H1 (cell line): ENCODE measurements at regions not wholly inside any gene's neighbourhood (a gene's known extent, or its start where the extent isn't known, plus 50 kb on each side); places are given as distances from the start of the nearest gene placed in this dataset.

Experiments
- CTCF ChIA-PET: fragments of 300-600 bp; sonication (Branson Sonifier 250); formaldehyde crosslinking; loops from one replicate; lab custom pipeline; 2021; ENCODE audit not compliant: partially characterized antibody; lab: Charles Lee
- POLR2A ChIA-PET: fragments of 300-600 bp; sonication (Branson Sonifier 250); formaldehyde crosslinking; loops from one replicate; lab custom pipeline; 2021; ENCODE audit warnings: inconsistent platforms; ENCODE audit not compliant: partially characterized antibody; lab: Charles Lee
- DNase-seq, 2 experiments: peaks; one replicate each; pipeline versions ENCODE4 v3.0.0 to v3.0.0-alpha.2; 2010 to 2022; ENCODE audit warnings: low spot score in 2 of 2, low read depth in 1 of 2, mixed read lengths in 1 of 2
- FAIRE-seq: peaks from 2 replicates; lab custom pipeline; 2011; peaks lifted over from hg19 to GRCh38; lab: Jason Lieb, UNC
- H2AFZ ChIP-seq: 2 replicates; pipeline ENCODE4 v1.8.1; 2012; ENCODE audit warnings: low read length, inconsistent platforms
- H2AK5ac ChIP-seq: 2 replicates; pipeline ENCODE4 v1.6.1; 2013; ENCODE audit warnings: low read depth, low read length
- H2BK120ac ChIP-seq: replicated peaks from 2 replicates; pipeline ENCODE3; 2013; ENCODE audit warnings: low read depth, low read length, inconsistent platforms
- H2BK12ac ChIP-seq: 2 replicates; pipeline ENCODE4 v1.6.1; 2013; ENCODE audit warnings: low read depth, low read length
- H2BK15ac ChIP-seq: 2 replicates; pipeline ENCODE4 v1.6.1; 2013; ENCODE audit warnings: low read length
- H2BK20ac ChIP-seq: 2 replicates; pipeline ENCODE4 v1.6.1; 2013; ENCODE audit warnings: low read length
- H2BK5ac ChIP-seq: 2 replicates; pipeline ENCODE4 v1.6.1; 2013; ENCODE audit warnings: low read depth, low read length
- H3K14ac ChIP-seq: 2 replicates; pipeline ENCODE4 v1.6.1; 2013; ENCODE audit warnings: inconsistent platforms; ENCODE audit not compliant: insufficient read length
- H3K18ac ChIP-seq: 2 replicates; pipeline ENCODE4 v1.6.1; 2013; ENCODE audit warnings: low read length; ENCODE audit errors: extremely low read depth
- H3K23ac ChIP-seq: 2 replicates; pipeline ENCODE4 v1.6.1; 2013; ENCODE audit warnings: inconsistent platforms; ENCODE audit not compliant: insufficient read length
- H3K23me2 ChIP-seq: 2 replicates; pipeline ENCODE4 v1.6.1; 2013; ENCODE audit warnings: low read depth, low read length
- H3K27ac ChIP-seq: 2 replicates; pipeline ENCODE4 v1.6.1; 2011; ENCODE audit warnings: low read depth, low read length, inconsistent platforms
- H3K27me3 ChIP-seq, 4 experiments: replicated peaks in 1 of 4; 1 replicate in 1 of 4; 2 replicates in 3 of 4; pipeline versions ENCODE4 v1.6.1 to v1.8.1; 2011 to 2013; ENCODE audit warnings: low read length in 3 of 4, mild to moderate bottlenecking in 3 of 4, inconsistent platforms in 2 of 4, mixed read lengths in 2 of 4, moderate library complexity in 1 of 4; ENCODE audit not compliant: control insufficient read depth in 3 of 4, insufficient read depth in 3 of 4; ENCODE audit errors: extremely low read depth in 1 of 4
- H3K36me3 ChIP-seq, 4 experiments: 2 replicates each; pipeline versions ENCODE4 v1.6.1 to v1.8.1; 2011 to 2013; ENCODE audit warnings: mild to moderate bottlenecking in 4 of 4, low read length in 3 of 4, moderate library complexity in 2 of 4, control low read depth in 1 of 4, inconsistent platforms in 1 of 4; ENCODE audit not compliant: insufficient read depth in 4 of 4, control insufficient read depth in 2 of 4
- H3K4ac ChIP-seq: replicated peaks from 2 replicates; pipeline ENCODE3; 2013; ENCODE audit warnings: low read length, low read depth, mixed read lengths, inconsistent platforms; ENCODE audit not compliant: insufficient read length
- H3K4me1 ChIP-seq, 4 experiments: replicated peaks in 1 of 4; 1 replicate in 1 of 4; 2 replicates in 3 of 4; pipeline versions ENCODE4 v1.6.1 to v1.8.1; 2011 to 2013; ENCODE audit warnings: low read length in 3 of 4, inconsistent platforms in 2 of 4, mixed read lengths in 1 of 4; ENCODE audit not compliant: insufficient read depth in 4 of 4, control insufficient read depth in 3 of 4
- H3K4me2 ChIP-seq, 2 experiments: 2 replicates each; pipeline versions ENCODE4 v1.6.1 to v1.8.1; 2011 to 2013; ENCODE audit warnings: low read depth in 2 of 2, low read length in 2 of 2, control low read depth in 1 of 2, inconsistent platforms in 1 of 2, mild to moderate bottlenecking in 1 of 2; ENCODE audit not compliant: insufficient read depth in 1 of 2
- H3K4me3 ChIP-seq, 4 experiments: fragments of 200-600, 300-600 bp in 1 of 4; sonication (generic), shearing (Covaris generic), sonication (Bioruptor Twin) in 1 of 4; 2 replicates each; pipeline versions ENCODE4 v1.5.1 to v1.8.1; 2011 to 2016; ENCODE audit warnings: low read length in 4 of 4, low read depth in 3 of 4, control low read depth in 2 of 4, inconsistent platforms in 2 of 4, mild to moderate bottlenecking in 2 of 4, mixed read lengths in 1 of 4, moderate library complexity in 1 of 4; ENCODE audit not compliant: insufficient read depth in 2 of 4; ENCODE audit errors: extremely low read depth in 1 of 4
- H3K56ac ChIP-seq: replicated peaks from 2 replicates; pipeline ENCODE3; 2013; ENCODE audit warnings: low read depth, mild to moderate bottlenecking, mixed read lengths, low read length, inconsistent platforms; ENCODE audit not compliant: insufficient read length
- H3K79me1 ChIP-seq: 2 replicates; pipeline ENCODE4 v1.6.1; 2013; ENCODE audit warnings: low read depth, low read length, control low read depth
- H3K79me2 ChIP-seq, 2 experiments: 2 replicates each; pipeline versions ENCODE4 v1.6.1 to v1.8.1; 2012 to 2013; ENCODE audit warnings: low read length in 2 of 2, mild to moderate bottlenecking in 2 of 2, inconsistent platforms in 1 of 2; ENCODE audit not compliant: insufficient read depth in 2 of 2, control insufficient read depth in 1 of 2
- H3K9ac ChIP-seq, 4 experiments: replicated peaks in 1 of 4; 1 replicate in 1 of 4; 2 replicates in 3 of 4; pipeline versions ENCODE4 v1.6.1 to v1.8.1; 2011 to 2013; ENCODE audit warnings: low read depth in 3 of 4, low read length in 3 of 4, control low read depth in 2 of 4, mild to moderate bottlenecking in 2 of 4, moderate library complexity in 2 of 4, inconsistent platforms in 1 of 4; ENCODE audit errors: extremely low read depth in 1 of 4
- H3K9me3 ChIP-seq, 2 experiments: 2 replicates each; pipeline versions ENCODE4 v1.6.1 to v1.8.1; 2012 to 2013; ENCODE audit warnings: mild to moderate bottlenecking in 2 of 2, moderate library complexity in 2 of 2, control low read depth in 1 of 2, inconsistent platforms in 1 of 2, low read depth in 1 of 2, low read length in 1 of 2, mixed read lengths in 1 of 2; ENCODE audit not compliant: insufficient read depth in 2 of 2
- H4K20me1 ChIP-seq, 2 experiments: replicated peaks in 1 of 2; 2 replicates each; pipeline versions ENCODE3 to v1.8.1; 2011 to 2013; ENCODE audit warnings: inconsistent platforms in 2 of 2, low read length in 2 of 2, mild to moderate bottlenecking in 1 of 2; ENCODE audit not compliant: insufficient read depth in 2 of 2, control insufficient read depth in 1 of 2
- H4K5ac ChIP-seq: 2 replicates; pipeline ENCODE4 v1.6.1; 2013; ENCODE audit warnings: low read length, low read depth, mixed read lengths, inconsistent platforms; ENCODE audit not compliant: insufficient read length
- H4K8ac ChIP-seq: 2 replicates; pipeline ENCODE4 v1.8.0; 2013; ENCODE audit warnings: mild to moderate bottlenecking, moderate library complexity, low read length, inconsistent platforms; ENCODE audit not compliant: insufficient read depth; ENCODE audit errors: extremely low read depth
- H4K91ac ChIP-seq: replicated peaks from 2 replicates; pipeline ENCODE3; 2013; ENCODE audit warnings: low read length, mixed read lengths, inconsistent platforms; ENCODE audit not compliant: insufficient read length
- CEBPB ChIP-seq: IDR thresholded peaks from 2 replicates; pipeline ENCODE4 v1.6.1; 2012; ENCODE audit warnings: low read depth, low read length
- CTCF ChIP-seq, 3 experiments: IDR thresholded peaks; 1 replicate in 2 of 3; 2 replicates in 1 of 3; pipeline versions ENCODE4 v1.5.1 to v1.6.1; 2011; ENCODE audit warnings: low read length in 3 of 3, mild to moderate bottlenecking in 3 of 3, inconsistent platforms in 2 of 3, low read depth in 1 of 3, moderate library complexity in 1 of 3; ENCODE audit not compliant: insufficient read depth in 1 of 3; ENCODE audit errors: control extremely low read depth in 1 of 3
- RAD21 ChIP-seq, 2 experiments: IDR thresholded peaks in 1 of 2; conservative IDR thresholded peaks in 1 of 2; 2 replicates each; pipeline ENCODE4 v1.6.1; 2011; ENCODE audit warnings: low read depth in 2 of 2, low read length in 2 of 2, improper control_type of control experiment in 1 of 2, inconsistent platforms in 1 of 2, mild to moderate bottlenecking in 1 of 2, moderate library complexity in 1 of 2
- SAP30 ChIP-seq: fragments of 300-600 bp; sonication (generic); IDR thresholded peaks from 2 replicates; pipeline ENCODE4 v1.7.1; 2012; ENCODE audit warnings: low read length, moderate library complexity, mild to moderate bottlenecking, inconsistent platforms; ENCODE audit not compliant: insufficient read depth, insufficient replicate concordance
- SIN3A ChIP-seq, 2 experiments: IDR thresholded peaks in 1 of 2; conservative IDR thresholded peaks in 1 of 2; 2 replicates each; pipeline ENCODE4 v1.6.1; 2011 to 2012; ENCODE audit warnings: low read length in 2 of 2, improper control_type of control experiment in 1 of 2, low read depth in 1 of 2, mild to moderate bottlenecking in 1 of 2
- WGBS, 2 experiments: shearing (Covaris generic) in 1 of 2; methylation state at CpG; one replicate each; pipeline versions ENCODE4 v1.1.6 to v1.1.7; 2013 to 2015; ENCODE audit warnings: low lambda C conversion rate in 2 of 2, mixed read lengths in 2 of 2, inconsistent platforms in 1 of 2, low coverage in 1 of 2, missing lambda C conversion rate in 1 of 2; ENCODE audit not compliant: insufficient replicate concordance in 2 of 2, insufficient coverage in 1 of 2, insufficient read length in 1 of 2; ENCODE audit errors: extremely low coverage in 1 of 2, missing lambda C conversion rate in 1 of 2; 5-methylcytosine and 5-hydroxymethylcytosine counted together
- TF ChIP-seq, protein P1 (sequence below): IDR thresholded peaks from 2 replicates; pipeline ENCODE4 v1.6.1; 2012; ENCODE audit warnings: inconsistent platforms

DNA sequence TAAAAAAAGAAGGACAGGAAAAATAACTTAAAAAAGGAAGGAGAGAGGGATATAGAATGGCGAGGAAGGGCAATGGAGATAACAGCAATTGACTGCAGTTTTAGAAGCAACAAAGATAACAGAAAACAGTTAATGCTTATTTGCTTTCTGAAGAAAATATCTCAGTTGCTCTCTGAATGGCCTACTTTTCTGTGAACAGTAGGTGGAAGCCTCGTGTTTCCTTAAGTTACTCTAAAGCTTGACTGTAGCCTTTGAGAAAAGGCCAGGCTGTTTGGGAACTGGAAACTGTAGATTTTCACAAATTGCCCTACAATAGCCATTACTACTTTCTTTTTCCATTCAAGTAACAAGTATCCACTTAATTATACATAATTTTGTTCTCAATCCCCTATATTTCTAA is 404.5 kb downstream of the YTHDC2 start:
- Histone ChIP-seq H3K27me3 (no peaks in the 10 kb centered on the region), H3K4me2 (no peak overlapping the region), H3K27ac (no peak overlapping the region), H3K9ac (no peak overlapping the region), H3K4ac (no peak overlapping the region), H4K8ac (no peak overlapping the region), H3K79me1 (no peaks in the 10 kb centered on the region), H3K4me1 (no peaks in the 10 kb centered on the region), H4K91ac (no peak overlapping the region), H2AFZ (peak overlapping the region; percentile 84), H3K36me3 (no peaks in the 10 kb centered on the region), H2BK12ac (no peak overlapping the region), H3K14ac (no peak overlapping the region), H2AK5ac (no peak overlapping the region), H4K5ac (no peak overlapping the region), H3K4me3 (no peak overlapping the region), H2BK120ac (no peak overlapping the region), H3K9me3 (no peaks in the 10 kb centered on the region), H2BK5ac (no peak overlapping the region), H3K18ac (no peak overlapping the region), H3K23ac (no peak overlapping the region), H3K79me2 (no peaks in the 10 kb centered on the region), H2BK20ac (no peak overlapping the region), H3K23me2 (no peaks in the 10 kb centered on the region), H4K20me1 (no peaks in the 10 kb centered on the region), H2BK15ac (no peak overlapping the region), H3K56ac (no peak overlapping the region)
- peak in 2 of 3 experiments; percentile 13 to 33; a peak in 2 of 4 replicates for TF ChIP-seq CTCF (IDR thresholded peaks at IDR 0.05; ENCODE audit: control extremely low read depth in 1 of 3, insufficient read depth in 1 of 3, low read depth in 1 of 3, low read length in 3 of 3)
- TF ChIP-seq, protein P1, sequence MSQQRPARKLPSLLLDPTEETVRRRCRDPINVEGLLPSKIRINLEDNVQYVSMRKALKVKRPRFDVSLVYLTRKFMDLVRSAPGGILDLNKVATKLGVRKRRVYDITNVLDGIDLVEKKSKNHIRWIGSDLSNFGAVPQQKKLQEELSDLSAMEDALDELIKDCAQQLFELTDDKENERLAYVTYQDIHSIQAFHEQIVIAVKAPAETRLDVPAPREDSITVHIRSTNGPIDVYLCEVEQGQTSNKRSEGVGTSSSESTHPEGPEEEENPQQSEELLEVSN = no peak
- peak; percentile 59 to 62 for TF ChIP-seq RAD21 (IDR thresholded peaks at IDR 0.05 in 1 of 2, conservative IDR thresholded peaks at IDR 0.05 in 1 of 2; ENCODE audit: low read depth in 2 of 2, low read length in 2 of 2)
- TF ChIP-seq SIN3A (conservative IDR thresholded peaks at IDR 0.05 in 1 of 2, IDR thresholded peaks at IDR 0.05 in 1 of 2; ENCODE audit: low read depth in 1 of 2, low read length in 2 of 2) = no peak
- no peak for TF ChIP-seq CEBPB
- no peak for TF ChIP-seq SAP30
- no peak for FAIRE-seq
- WGBS, 2 experiments = 88% methylated on average over 2 of the region's 2 CpGs; no CpG with 5 or more reads in 1 of the 2 experiments
- ChIA-PET POLR2A (no interaction called here), CTCF (interaction anchor here (0.6 to 1.7 kb wide), 8 partner anchors 9 to 388 kb away, joined by 3 to 4 read pairs (median 3); no protein-coding TSS in a partner anchor)
- no peak for DNase-seq
